Parathyroid adenoma (tissue), 2 donors: ENCODE measurements at regions not wholly inside any gene's neighbourhood (a gene's known extent, or its start where the extent isn't known, plus 50 kb on each side); places are given as distances from the start of the nearest gene placed in this dataset.

Experiments used
- H2AFZ ChIP-seq: fragments of 300-600 bp; sonication (generic); one replicate; pipeline ENCODE4 v1.7.0; 2017; ENCODE audit warnings: antibody characterized with exemption, mild to moderate bottlenecking
- H3K27ac ChIP-seq: fragments of 300-600 bp; sonication (generic); one replicate; pipeline ENCODE4 v1.7.0; 2017
- H3K27me3 ChIP-seq: fragments of 300-600 bp; sonication (generic); one replicate; pipeline ENCODE4 v1.7.0; 2017; ENCODE audit warnings: low read length; ENCODE audit not compliant: control insufficient read depth, insufficient read depth
- H3K36me3 ChIP-seq: fragments of 300-600 bp; sonication (generic); one replicate; pipeline ENCODE4 v1.7.0; 2017; ENCODE audit warnings: low read length; ENCODE audit not compliant: control insufficient read depth, insufficient read depth
- H3K4me1 ChIP-seq: fragments of 300-600 bp; sonication (generic); one replicate; pipeline ENCODE4 v1.7.0; 2017; ENCODE audit warnings: control low read depth
- H3K4me2 ChIP-seq: fragments of 300-600 bp; sonication (generic); one replicate; pipeline ENCODE4 v1.7.0; 2017; ENCODE audit warnings: low read length
- H3K4me3 ChIP-seq: fragments of 300-600 bp; sonication (generic); one replicate; pipeline ENCODE4 v1.7.0; 2017; ENCODE audit warnings: low read depth, low read length
- H3K79me2 ChIP-seq: fragments of 300-600 bp; sonication (generic); one replicate; pipeline ENCODE4 v1.7.0; 2017; ENCODE audit warnings: control low read depth
- H3K9ac ChIP-seq: fragments of 300-600 bp; sonication (generic); one replicate; pipeline ENCODE4 v1.7.0; 2017; ENCODE audit warnings: mild to moderate bottlenecking
- H3K9me3 ChIP-seq: fragments of 300-600 bp; sonication (generic); one replicate; pipeline ENCODE4 v1.7.0; 2017; ENCODE audit warnings: low read length; ENCODE audit not compliant: control insufficient read depth
- TF ChIP-seq, protein P1 (sequence below): fragments of 300-600 bp; sonication (generic); IDR thresholded peaks from one replicate; pipeline ENCODE4 v1.7.0; 2017; ENCODE audit warnings: antibody characterized with exemption, mild to moderate bottlenecking
- donor health status: primary hyperparathyroidism.

DNA sequence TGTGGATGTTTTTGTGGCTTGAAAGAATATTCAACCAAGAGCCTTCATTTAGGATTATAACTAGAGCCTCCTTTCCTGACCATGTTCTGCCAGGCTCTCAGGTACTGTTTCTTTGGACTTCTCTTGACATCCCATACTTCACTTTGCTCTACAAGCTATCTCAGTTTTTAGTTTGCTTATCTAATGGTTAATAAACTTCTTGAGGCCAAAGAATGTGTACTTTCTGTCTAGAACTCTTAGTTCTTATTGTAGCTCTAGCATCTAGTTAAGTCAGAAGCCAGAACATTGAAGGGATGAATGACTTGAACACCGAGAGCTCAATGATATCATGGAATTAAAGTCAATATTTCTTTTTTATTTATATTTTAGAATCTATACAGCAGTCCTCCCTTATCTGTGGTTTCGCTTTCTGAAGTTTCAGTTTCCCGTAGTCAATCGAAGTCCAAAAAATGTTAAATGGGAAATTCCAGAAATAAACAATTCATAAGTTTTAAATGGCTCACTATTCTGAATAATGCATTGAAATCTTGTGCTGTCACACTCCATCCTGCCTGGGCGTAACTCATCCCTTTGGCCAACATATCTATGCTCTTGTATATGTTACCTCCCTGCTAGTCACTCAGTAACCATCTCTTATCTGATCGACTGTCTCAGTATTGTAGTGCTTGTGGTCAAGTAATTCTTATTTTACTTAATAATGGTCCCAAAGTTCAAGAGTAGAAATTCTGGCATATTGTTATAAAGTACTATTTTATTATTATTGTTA is 368.6 kb upstream of the RBMS3 start:
- Histone ChIP-seq H3K4me3 (no peak overlapping the region), H2AFZ (no peak overlapping the region), H3K9ac (no peak overlapping the region), H3K4me1 (no peaks in the 10 kb centered on the region), H3K27me3 (no peaks in the 10 kb centered on the region), H3K36me3 (no peaks in the 10 kb centered on the region), H3K4me2 (no peak overlapping the region), H3K9me3 (no peaks in the 10 kb centered on the region), H3K79me2 (no peaks in the 10 kb centered on the region), H3K27ac (no peak overlapping the region)
- TF ChIP-seq, protein P1, sequence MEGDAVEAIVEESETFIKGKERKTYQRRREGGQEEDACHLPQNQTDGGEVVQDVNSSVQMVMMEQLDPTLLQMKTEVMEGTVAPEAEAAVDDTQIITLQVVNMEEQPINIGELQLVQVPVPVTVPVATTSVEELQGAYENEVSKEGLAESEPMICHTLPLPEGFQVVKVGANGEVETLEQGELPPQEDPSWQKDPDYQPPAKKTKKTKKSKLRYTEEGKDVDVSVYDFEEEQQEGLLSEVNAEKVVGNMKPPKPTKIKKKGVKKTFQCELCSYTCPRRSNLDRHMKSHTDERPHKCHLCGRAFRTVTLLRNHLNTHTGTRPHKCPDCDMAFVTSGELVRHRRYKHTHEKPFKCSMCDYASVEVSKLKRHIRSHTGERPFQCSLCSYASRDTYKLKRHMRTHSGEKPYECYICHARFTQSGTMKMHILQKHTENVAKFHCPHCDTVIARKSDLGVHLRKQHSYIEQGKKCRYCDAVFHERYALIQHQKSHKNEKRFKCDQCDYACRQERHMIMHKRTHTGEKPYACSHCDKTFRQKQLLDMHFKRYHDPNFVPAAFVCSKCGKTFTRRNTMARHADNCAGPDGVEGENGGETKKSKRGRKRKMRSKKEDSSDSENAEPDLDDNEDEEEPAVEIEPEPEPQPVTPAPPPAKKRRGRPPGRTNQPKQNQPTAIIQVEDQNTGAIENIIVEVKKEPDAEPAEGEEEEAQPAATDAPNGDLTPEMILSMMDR: no peak

DNA sequence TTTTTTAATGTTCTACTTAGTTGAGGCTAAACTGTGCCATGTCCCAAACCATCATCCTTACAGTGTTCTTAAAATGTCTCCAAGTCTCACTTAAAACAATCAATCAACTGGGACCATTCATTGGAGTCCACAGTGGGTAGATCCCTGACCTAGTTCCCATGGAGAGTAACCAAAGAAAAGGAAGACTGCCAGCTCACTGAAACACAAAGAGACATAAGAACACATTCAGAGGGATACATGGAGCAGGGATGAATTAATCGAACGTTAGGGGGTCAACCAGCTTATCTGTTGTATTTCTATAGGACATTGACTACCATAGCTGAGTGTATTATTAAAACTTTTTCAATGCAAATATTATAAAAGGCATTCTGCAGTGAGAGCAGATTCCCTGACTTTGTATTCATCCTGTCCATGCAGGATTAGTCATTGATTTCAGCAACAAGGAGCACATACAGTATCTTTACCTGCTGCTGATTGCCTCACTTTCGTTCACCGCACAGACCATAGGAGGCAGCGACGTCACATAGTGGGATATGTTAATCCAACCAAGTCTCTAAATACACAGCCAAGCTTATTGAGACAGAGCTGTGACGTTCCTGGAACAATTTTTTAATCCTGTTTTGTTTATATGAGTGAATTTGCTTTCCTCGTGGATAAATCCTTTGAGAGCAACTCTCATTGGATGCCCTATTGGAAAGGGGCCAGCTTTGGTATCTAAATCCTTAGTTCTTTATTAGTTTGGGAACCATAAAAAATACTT is 364.9 kb upstream of the RBMS3 start:
- H3K36me3 ChIP-seq: no peaks in the 10 kb centered on the region
- no peak overlapping the region for H3K4me2 ChIP-seq
- no peak overlapping the region for H2AFZ ChIP-seq
- no peaks in the 10 kb centered on the region for H3K27me3 ChIP-seq
- H3K4me1 ChIP-seq: no peaks in the 10 kb centered on the region
- H3K9ac ChIP-seq: no peak overlapping the region
- no peak overlapping the region for H3K4me3 ChIP-seq
- TF ChIP-seq, protein P1: no peak
- H3K27ac ChIP-seq: no peak overlapping the region
- no peaks in the 10 kb centered on the region for H3K9me3 ChIP-seq
- no peaks in the 10 kb centered on the region for H3K79me2 ChIP-seq

DNA sequence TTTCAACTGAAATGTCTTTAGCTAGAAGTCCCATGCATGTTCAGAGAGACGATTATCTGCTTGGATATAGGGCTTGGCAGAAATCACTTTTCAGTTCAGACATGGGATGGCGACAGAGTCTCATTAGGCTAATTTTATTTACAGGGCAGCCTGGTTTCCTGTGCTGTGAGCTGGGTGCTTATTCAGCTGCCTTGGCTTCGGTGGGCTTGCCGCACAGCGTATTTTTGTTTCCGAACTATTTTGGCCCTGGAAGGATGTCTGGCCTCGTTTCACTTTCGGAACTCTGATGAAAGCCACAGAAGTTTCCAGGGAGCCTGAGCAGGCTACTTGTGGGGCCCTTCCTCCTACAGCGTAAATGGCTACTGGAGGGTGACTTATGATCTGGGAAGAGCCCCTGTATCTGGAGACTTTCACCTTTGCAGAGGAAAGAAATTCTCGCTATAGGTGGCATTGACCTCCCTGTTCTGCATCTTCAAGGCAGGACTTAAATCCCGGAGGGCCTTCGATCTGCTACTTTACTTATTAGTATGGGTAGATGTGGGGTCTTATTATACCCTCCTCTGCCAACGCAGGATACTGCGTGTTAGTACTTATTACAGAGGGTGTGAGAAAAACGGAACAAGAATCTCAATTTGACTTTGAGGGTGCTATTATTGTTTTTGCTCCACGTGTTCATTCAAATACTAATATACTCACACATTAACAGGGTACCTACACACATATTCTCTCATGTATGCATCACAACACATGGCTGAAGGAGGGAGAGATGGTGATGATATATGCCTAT is 364.0 kb upstream of the RBMS3 start:
- H3K79me2 ChIP-seq: no peaks in the 10 kb centered on the region
- H3K36me3 ChIP-seq: no peaks in the 10 kb centered on the region
- H3K27ac ChIP-seq: no peak overlapping the region
- H3K27me3 ChIP-seq: no peaks in the 10 kb centered on the region
- TF ChIP-seq, protein P1: peak; percentile 22
- no peak overlapping the region for H3K9ac ChIP-seq
- no peak overlapping the region for H2AFZ ChIP-seq
- no peak overlapping the region for H3K4me2 ChIP-seq
- H3K9me3 ChIP-seq: no peaks in the 10 kb centered on the region
- H3K4me1 ChIP-seq: no peaks in the 10 kb centered on the region
- no peak overlapping the region for H3K4me3 ChIP-seq

DNA sequence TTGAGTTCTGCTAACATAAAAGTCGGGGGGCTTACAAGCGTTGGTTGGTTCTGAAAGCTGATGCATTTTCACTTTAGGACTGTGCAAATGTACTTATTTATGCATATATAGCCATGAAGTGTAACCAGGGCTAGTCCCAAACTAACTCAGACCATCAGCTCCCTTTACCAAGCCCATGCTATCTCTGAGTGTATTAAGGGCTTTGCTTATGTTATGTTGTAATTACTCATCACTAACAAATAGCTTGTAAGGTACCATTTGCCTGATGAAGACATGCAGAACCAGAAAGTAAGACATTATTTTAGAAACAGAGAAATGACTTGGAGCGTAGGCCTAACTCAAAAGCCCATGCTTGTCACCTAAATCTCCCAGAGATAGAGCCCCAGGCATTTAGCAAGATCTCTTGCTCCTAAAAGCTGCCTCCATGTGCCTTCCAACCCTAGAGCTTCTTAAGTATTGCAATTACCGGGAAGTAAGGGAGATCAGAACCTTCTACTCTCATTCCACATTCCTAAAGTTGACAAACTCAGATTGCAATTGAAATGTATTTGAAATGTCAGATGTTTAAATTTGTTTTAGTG is 362.9 kb upstream of the RBMS3 start:
- Histone ChIP-seq H3K4me3 (no peak overlapping the region), H3K27ac (no peak overlapping the region), H3K4me1 (no peaks in the 10 kb centered on the region), H3K79me2 (no peaks in the 10 kb centered on the region), H3K36me3 (no peaks in the 10 kb centered on the region), H3K27me3 (no peaks in the 10 kb centered on the region), H2AFZ (no peak overlapping the region), H3K4me2 (no peak overlapping the region), H3K9ac (no peak overlapping the region), H3K9me3 (no peaks in the 10 kb centered on the region)
- TF ChIP-seq, protein P1: no peak
